GM21526 (cell line): ENCODE measurements at regions not wholly inside any gene's neighbourhood (a gene's known extent, or its start where the extent isn't known, plus 50 kb on each side); places are given as distances from the start of the nearest gene placed in this dataset.
"Not testable (repeated sequence)": the region's sequence is repeated elsewhere in the genome, so short reads cannot be mapped to it uniquely, and the experiment has no call there.

ENCODE experiments used
- ATAC-seq: cut with Tn5 transposase; IDR thresholded peaks from one replicate; pipeline ENCODE4 v1.9.1; 2021; ENCODE audit warnings: moderate library complexity; ENCODE audit not compliant: unreplicated experiment, low FRiP score

- no peak for ATAC-seq
Measured at GRCh38 chr13:24563087-24563486, 50.5 kb upstream of the PARP4 start.

- ATAC-seq: not testable (repeated sequence)
Measured at GRCh38 chr13:24563971-24564370, 51.4 kb upstream of the PARP4 start.

- ATAC-seq: peak; percentile 69
Measured at GRCh38 chr13:24564881-24565280, 52.3 kb upstream of the PARP4 start.

- ATAC-seq: not testable (repeated sequence)
Measured at GRCh38 chr13:24567593-24567992, 55.0 kb upstream of the PARP4 start.

- ATAC-seq: no peak
Measured at GRCh38 chr13:24574847-24575246, 62.3 kb upstream of the PARP4 start.

GRCh38 chr13:24580315-24580714, 67.7 kb upstream of the PARP4 start:
- not testable (repeated sequence) for ATAC-seq

GRCh38 chr13:24581578-24581977, 69.0 kb upstream of the PARP4 start:
- ATAC-seq: not testable (repeated sequence)

- ATAC-seq: not testable (repeated sequence)
Measured at GRCh38 chr13:24591697-24592096, 79.1 kb upstream of the PARP4 start.

- not testable (repeated sequence) for ATAC-seq
Measured at GRCh38 chr13:24597906-24598670, 82.1 kb upstream of the ATP12A start.

GRCh38 chr13:24599019-24599791, 81.0 kb upstream of the ATP12A start:
- not testable (repeated sequence) for ATAC-seq

GRCh38 chr13:24605923-24606372, 74.3 kb upstream of the ATP12A start:
- peak; percentile 61 for ATAC-seq

GRCh38 chr13:24606486-24607170, 73.6 kb upstream of the ATP12A start:
- no peak for ATAC-seq

- no peak for ATAC-seq
Measured at GRCh38 chr13:24610956-24611355, 69.3 kb upstream of the ATP12A start.

GRCh38 chr13:24612726-24613125, 67.5 kb upstream of the ATP12A start:
- ATAC-seq: no peak

GRCh38 chr13:24613128-24613527, 67.1 kb upstream of the ATP12A start:
- no peak for ATAC-seq

- no peak for ATAC-seq
Measured at GRCh38 chr13:24613755-24614154, 66.5 kb upstream of the ATP12A start.

GRCh38 chr13:24614306-24615080, 65.7 kb upstream of the ATP12A start:
- no peak for ATAC-seq

GRCh38 chr13:24615114-24615513, 65.1 kb upstream of the ATP12A start:
- ATAC-seq: no peak

- no peak for ATAC-seq
Measured at GRCh38 chr13:24615911-24616472, 64.2 kb upstream of the ATP12A start.

GRCh38 chr13:24616514-24616913, 63.7 kb upstream of the ATP12A start:
- no peak for ATAC-seq
